ENCODE measurements at regions not wholly inside any gene's neighbourhood (a gene's known extent, or its start where the extent isn't known, plus 50 kb on each side); places are given as distances from the start of the nearest gene placed in this dataset.

- no peak for TF ChIP-seq EZH2 (IDR thresholded peaks at IDR 0.05)
- no peak for TF ChIP-seq CTCF (IDR thresholded peaks at IDR 0.05)
These were observed 88.4 kb upstream of the RTL6 start for GRCh38 chr22:44586351-44586990.
